AG09309 (cell line): ENCODE measurements at regions not wholly inside any gene's neighbourhood (a gene's known extent, or its start where the extent isn't known, plus 50 kb on each side); places are given as distances from the start of the nearest gene placed in this dataset.
A peak's percentile ranks its signal among the peaks of the same experiment; 100 is the strongest.

ENCODE experiments used
- DNase-seq: peaks from one replicate; pipeline ENCODE4 v3.0.0-alpha.2; 2010; ENCODE audit warnings: low read depth
- H3K4me3 ChIP-seq: 2 replicates; pipeline ENCODE4 v1.5.1; 2011; ENCODE audit warnings: mild to moderate bottlenecking, low read depth, low read length, moderate library complexity; ENCODE audit not compliant: control insufficient read depth
- CTCF ChIP-seq: IDR thresholded peaks from 2 replicates; pipeline ENCODE4 v1.5.1; 2011; ENCODE audit warnings: mild to moderate bottlenecking, low read depth, low read length, inconsistent platforms; ENCODE audit not compliant: insufficient read depth, control insufficient read depth; ENCODE audit errors: missing control alignments

GRCh38 chr22:22740560-22741276, 96.3 kb downstream of the GGTLC2 start:
- TF ChIP-seq CTCF: no peak
- no peak for DNase-seq
- H3K4me3 ChIP-seq: no peak overlapping the region

- DNase-seq: no peak
- no peak overlapping the region for H3K4me3 ChIP-seq
- no peak for TF ChIP-seq CTCF
These were observed 97.4 kb downstream of the GGTLC2 start for GRCh38 chr22:22741843-22742242.

- no peak for TF ChIP-seq CTCF
- no peak overlapping the region for H3K4me3 ChIP-seq
- DNase-seq: no peak
These were observed 98.2 kb downstream of the GGTLC2 start for GRCh38 chr22:22742641-22743040.

- no peak overlapping the region for H3K4me3 ChIP-seq
- no peak for TF ChIP-seq CTCF
- DNase-seq: no peak
These were observed 98.8 kb downstream of the GGTLC2 start for GRCh38 chr22:22743128-22743760.

- no peak for TF ChIP-seq CTCF
- no peak for DNase-seq
- no peak overlapping the region for H3K4me3 ChIP-seq
These were observed 100.2 kb downstream of the GGTLC2 start for GRCh38 chr22:22744412-22745224.

- no peak for DNase-seq
- peak; percentile 64 for TF ChIP-seq CTCF
- H3K4me3 ChIP-seq: no peak overlapping the region
These were observed 101.0 kb downstream of the GGTLC2 start for GRCh38 chr22:22745225-22746060.
